Panc1 (cell line): ENCODE measurements at regions not wholly inside any gene's neighbourhood (a gene's known extent, or its start where the extent isn't known, plus 50 kb on each side); places are given as distances from the start of the nearest gene placed in this dataset.

ENCODE experiments used
- ATAC-seq: fragments of 200-7000 bp; cut with Tn5 transposase; 2 replicates; pipeline ENCODE4 v1.9.1; 2020; ENCODE audit warnings: mild to moderate bottlenecking, moderate library complexity
- BruUV-seq: library from RNA; stranded (reverse); fragments of 400-500 nt; replicated peaks from 2 replicates; lab custom pipeline; 2021; lab: Mats Ljungman, UMichigan
- CTCF ChIA-PET: fragments of 300-600 bp; sonication (Branson Sonifier 250); formaldehyde crosslinking; loops from one replicate; lab custom pipeline; 2022; ENCODE audit warnings: antibody characterized with exemption; lab: Charles Lee
- POLR2A ChIA-PET: fragments of 300-600 bp; sonication (Branson Sonifier 250); formaldehyde crosslinking; loops from one replicate; lab custom pipeline; 2022; ENCODE audit warnings: antibody characterized with exemption; lab: Charles Lee
- DNase-seq: peaks from one replicate; pipeline ENCODE4 v3.0.0-alpha.2; 2010; ENCODE audit warnings: low read depth, low spot score
- H3K27ac ChIP-seq: 2 replicates; pipeline ENCODE4 v1.5.1; 2011; ENCODE audit warnings: mild to moderate bottlenecking, low read length, inconsistent platforms
- H3K27me3 ChIP-seq: fragments of 200-500 bp; sonication (Bioruptor generic); 2 replicates; pipeline ENCODE4 v1.6.0; 2014; ENCODE audit warnings: low read length, inconsistent platforms; ENCODE audit not compliant: control insufficient read depth, insufficient read depth
- H3K36me3 ChIP-seq: fragments of 200-500 bp; sonication (Bioruptor generic); 2 replicates; pipeline ENCODE4 v1.5.1; 2014; ENCODE audit warnings: inconsistent platforms, mild to moderate bottlenecking, low read length, moderate library complexity; ENCODE audit not compliant: control insufficient read depth, insufficient read depth
- H3K4me1 ChIP-seq: 2 replicates; pipeline ENCODE4 v1.5.1; 2011; ENCODE audit warnings: inconsistent platforms, mild to moderate bottlenecking, low read length, moderate library complexity; ENCODE audit not compliant: control insufficient read depth, insufficient read depth
- H3K4me3 ChIP-seq, 2 experiments: 2 replicates each; pipeline ENCODE4 v1.5.1; 2011 to 2012; ENCODE audit warnings: low read depth in 2 of 2, low read length in 2 of 2, mild to moderate bottlenecking in 2 of 2, inconsistent platforms in 1 of 2, moderate library complexity in 1 of 2
- H3K9me3 ChIP-seq: fragments of 200-500 bp; sonication (Bioruptor generic); 2 replicates; pipeline ENCODE4 v1.5.1; 2014; ENCODE audit warnings: low read depth, mild to moderate bottlenecking, inconsistent platforms, low read length, moderate library complexity; ENCODE audit not compliant: control insufficient read depth, insufficient read depth
- CTCF ChIP-seq: fragments of 450-650 bp; IDR thresholded peaks from 2 replicates; pipeline ENCODE4 v1.5.1; 2017; ENCODE audit warnings: mild to moderate bottlenecking
- POLR2AphosphoS5 ChIP-seq: IDR thresholded peaks from 2 replicates; pipeline ENCODE4 v1.6.1; 2012; ENCODE audit warnings: mild to moderate bottlenecking, low read depth, low read length, moderate library complexity
- SIN3A ChIP-seq: IDR thresholded peaks from 2 replicates; pipeline ENCODE4 v1.6.1; 2012; ENCODE audit warnings: low read depth, mild to moderate bottlenecking, low read length, moderate library complexity, borderline replicate concordance; ENCODE audit not compliant: insufficient read depth
- TCF7L2 ChIP-seq: IDR thresholded peaks from 2 replicates; pipeline ENCODE4 v1.6.1; 2011; ENCODE audit warnings: mild to moderate bottlenecking, low read depth, low read length, inconsistent platforms
- in situ Hi-C: cut with HindIII; loops from 2 replicates; pipeline ENCODE4 v1.10.0; 2016; ENCODE audit warnings: low sequenced_read_pairs, low pct_unique_long_range_greater_than_20kb
- intact Hi-C: fragments of 100-400 bp; cut with micrococcal nuclease; formaldehyde crosslinking; loops from one replicate; pipeline ENCODE4 v1.10.0; 2022; ENCODE audit not compliant: unreplicated experiment
- TF ChIP-seq, protein P1 (sequence below), 2 experiments: IDR thresholded peaks; 2 replicates each; pipeline ENCODE4 v1.6.1; 2011 to 2012; ENCODE audit warnings: low read depth in 2 of 2, control low read depth in 1 of 2, low read length in 1 of 2, mild to moderate bottlenecking in 1 of 2, moderate library complexity in 1 of 2; ENCODE audit not compliant: insufficient read depth in 1 of 2

DNA sequence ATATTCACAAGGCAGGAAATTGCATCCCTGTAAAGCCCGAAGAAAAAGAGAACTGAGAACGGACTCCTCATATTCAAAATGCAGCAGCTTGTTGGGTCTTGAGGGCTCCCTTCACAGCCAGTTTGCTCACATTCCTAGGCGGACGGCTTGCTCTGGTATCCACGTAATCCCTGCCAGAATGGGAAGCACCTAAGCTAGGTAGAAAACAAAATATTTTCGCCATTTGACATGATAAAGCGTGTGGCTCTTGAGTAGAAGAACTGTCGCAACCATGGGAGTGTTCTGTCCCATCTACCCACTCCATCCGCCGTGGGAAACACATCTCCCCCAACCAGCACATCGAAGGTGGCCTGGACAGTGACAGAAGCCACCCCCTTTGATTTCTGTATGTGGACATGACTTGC is 183.1 kb downstream of the GAS1 start:
- in situ Hi-C loops, result no loop called here
- ATAC-seq, result no peak

DNA sequence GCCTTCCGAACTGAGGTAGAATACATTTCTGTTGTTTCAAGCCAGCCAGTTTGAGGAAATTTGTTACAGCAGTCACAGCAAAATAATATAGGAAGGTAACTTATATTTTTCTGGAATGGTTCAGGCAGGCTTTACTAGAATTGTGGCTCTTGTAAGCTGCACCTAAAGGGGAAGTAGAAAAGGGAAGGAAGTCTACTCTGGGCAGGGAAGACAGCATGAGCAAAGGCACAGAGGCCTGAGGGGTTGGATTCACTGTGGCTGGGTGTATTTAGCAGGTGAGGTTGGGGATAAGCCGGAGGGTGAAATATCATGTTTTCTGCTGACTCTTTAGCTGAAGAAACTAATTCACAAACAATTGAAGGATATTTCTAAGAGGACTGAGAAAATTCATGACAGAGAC is 183.5 kb downstream of the GAS1 start:
- H3K9me3 ChIP-seq, result no peaks in the 10 kb centered on the region
- intact Hi-C loops, result no loop called here
- H3K27ac ChIP-seq, result no peak overlapping the region
- ChIA-PET POLR2A (no interaction called here), CTCF (no interaction called here)
- H3K36me3 ChIP-seq, result no peaks in the 10 kb centered on the region
- DNase-seq (no peak), ATAC-seq (no peak)
- no peaks in the 10 kb centered on the region for H3K27me3 ChIP-seq
- in situ Hi-C loops, result no loop called here
- no peak overlapping the region for H3K4me3 ChIP-seq
- TF ChIP-seq TCF7L2, result no peak
- no peaks in the 10 kb centered on the region for H3K4me1 ChIP-seq
- no TSS peak for BruUV-seq

More for the DNA sequence above, 183.1 kb downstream of the GAS1 start:
- Histone ChIP-seq H3K4me1 (no peaks in the 10 kb centered on the region), H3K36me3 (no peaks in the 10 kb centered on the region), H3K27me3 (no peaks in the 10 kb centered on the region), H3K9me3 (no peaks in the 10 kb centered on the region), H3K27ac (no peak overlapping the region), H3K4me3 (no peak overlapping the region)
- ChIA-PET POLR2A (no interaction called here), CTCF (no interaction called here)
- TF ChIP-seq, protein P1, sequence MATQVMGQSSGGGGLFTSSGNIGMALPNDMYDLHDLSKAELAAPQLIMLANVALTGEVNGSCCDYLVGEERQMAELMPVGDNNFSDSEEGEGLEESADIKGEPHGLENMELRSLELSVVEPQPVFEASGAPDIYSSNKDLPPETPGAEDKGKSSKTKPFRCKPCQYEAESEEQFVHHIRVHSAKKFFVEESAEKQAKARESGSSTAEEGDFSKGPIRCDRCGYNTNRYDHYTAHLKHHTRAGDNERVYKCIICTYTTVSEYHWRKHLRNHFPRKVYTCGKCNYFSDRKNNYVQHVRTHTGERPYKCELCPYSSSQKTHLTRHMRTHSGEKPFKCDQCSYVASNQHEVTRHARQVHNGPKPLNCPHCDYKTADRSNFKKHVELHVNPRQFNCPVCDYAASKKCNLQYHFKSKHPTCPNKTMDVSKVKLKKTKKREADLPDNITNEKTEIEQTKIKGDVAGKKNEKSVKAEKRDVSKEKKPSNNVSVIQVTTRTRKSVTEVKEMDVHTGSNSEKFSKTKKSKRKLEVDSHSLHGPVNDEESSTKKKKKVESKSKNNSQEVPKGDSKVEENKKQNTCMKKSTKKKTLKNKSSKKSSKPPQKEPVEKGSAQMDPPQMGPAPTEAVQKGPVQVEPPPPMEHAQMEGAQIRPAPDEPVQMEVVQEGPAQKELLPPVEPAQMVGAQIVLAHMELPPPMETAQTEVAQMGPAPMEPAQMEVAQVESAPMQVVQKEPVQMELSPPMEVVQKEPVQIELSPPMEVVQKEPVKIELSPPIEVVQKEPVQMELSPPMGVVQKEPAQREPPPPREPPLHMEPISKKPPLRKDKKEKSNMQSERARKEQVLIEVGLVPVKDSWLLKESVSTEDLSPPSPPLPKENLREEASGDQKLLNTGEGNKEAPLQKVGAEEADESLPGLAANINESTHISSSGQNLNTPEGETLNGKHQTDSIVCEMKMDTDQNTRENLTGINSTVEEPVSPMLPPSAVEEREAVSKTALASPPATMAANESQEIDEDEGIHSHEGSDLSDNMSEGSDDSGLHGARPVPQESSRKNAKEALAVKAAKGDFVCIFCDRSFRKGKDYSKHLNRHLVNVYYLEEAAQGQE (IDR thresholded peaks at IDR 0.05; ENCODE audit: insufficient read depth in 1 of 2, low read depth in 2 of 2, low read length in 1 of 2), result no peak
- TF ChIP-seq TCF7L2, result no peak
- TF ChIP-seq SIN3A, result no peak
- TF ChIP-seq POLR2AphosphoS5, result no peak
- TF ChIP-seq CTCF, result no peak
- no peak for DNase-seq
- BruUV-seq, result no TSS peak
- intact Hi-C loops, result no loop called here

GRCh38 chr9:86757382-86757720 is 190.0 kb downstream of the GAS1 start:
- CTCF ChIA-PET, result no interaction called here

More at GRCh38 chr9:86757382-86757720, 190.0 kb downstream of the GAS1 start:
- H3K36me3 ChIP-seq, result no peaks in the 10 kb centered on the region
- BruUV-seq, result no TSS peak
- ATAC-seq (no peak), DNase-seq (no peak)
- intact Hi-C loops, result no loop called here
- POLR2A ChIA-PET, result no interaction called here
- H3K4me1 ChIP-seq, result no peaks in the 10 kb centered on the region
- H3K9me3 ChIP-seq, result no peaks in the 10 kb centered on the region
- no peak overlapping the region for H3K27ac ChIP-seq
- no peaks in the 10 kb centered on the region for H3K27me3 ChIP-seq
- in situ Hi-C loops, result no loop called here
- H3K4me3 ChIP-seq, result no peak overlapping the region
- TF ChIP-seq TCF7L2 (no peak), CTCF (no peak), POLR2AphosphoS5 (no peak)
- TF ChIP-seq, protein P1 (IDR thresholded peaks at IDR 0.05; ENCODE audit: insufficient read depth in 1 of 2, low read depth in 2 of 2, low read length in 1 of 2), result no peak
